NOMO-1 treated with dmso at 0.1 percent for 144 hours (cell line): ENCODE measurements at regions not wholly inside any gene's neighbourhood (a gene's known extent, or its start where the extent isn't known, plus 50 kb on each side); places are given as distances from the start of the nearest gene placed in this dataset.
"Not testable (repeated sequence)": the region's sequence is repeated elsewhere in the genome, so short reads cannot be mapped to it uniquely, and the experiment has no call there.

ENCODE experiments used
- DNase-seq: peaks from one replicate; lab custom pipeline; 2025; ENCODE audit not compliant: unreplicated experiment; lab: John Stamatoyannopoulos, UW

DNA sequence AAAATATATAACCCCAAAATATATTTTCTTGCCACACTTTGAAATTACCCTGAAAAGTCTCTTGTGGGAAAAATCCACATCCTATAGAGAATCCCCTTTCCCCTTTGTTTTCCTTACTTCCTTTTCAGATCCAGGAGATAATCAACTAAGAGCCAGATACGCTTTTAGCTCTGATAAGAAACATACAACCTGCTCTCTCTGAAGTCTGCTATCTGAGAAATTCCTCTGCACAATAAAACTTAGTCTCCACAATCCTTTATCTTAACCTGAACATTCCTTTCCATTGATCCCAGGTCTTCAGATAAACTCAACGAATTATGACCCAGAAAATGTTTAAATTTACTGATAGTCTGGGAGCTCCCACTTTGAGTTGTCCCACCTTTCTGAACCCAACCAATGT, 233.4 kb upstream of the SETMAR start:
- no peak for DNase-seq

DNA sequence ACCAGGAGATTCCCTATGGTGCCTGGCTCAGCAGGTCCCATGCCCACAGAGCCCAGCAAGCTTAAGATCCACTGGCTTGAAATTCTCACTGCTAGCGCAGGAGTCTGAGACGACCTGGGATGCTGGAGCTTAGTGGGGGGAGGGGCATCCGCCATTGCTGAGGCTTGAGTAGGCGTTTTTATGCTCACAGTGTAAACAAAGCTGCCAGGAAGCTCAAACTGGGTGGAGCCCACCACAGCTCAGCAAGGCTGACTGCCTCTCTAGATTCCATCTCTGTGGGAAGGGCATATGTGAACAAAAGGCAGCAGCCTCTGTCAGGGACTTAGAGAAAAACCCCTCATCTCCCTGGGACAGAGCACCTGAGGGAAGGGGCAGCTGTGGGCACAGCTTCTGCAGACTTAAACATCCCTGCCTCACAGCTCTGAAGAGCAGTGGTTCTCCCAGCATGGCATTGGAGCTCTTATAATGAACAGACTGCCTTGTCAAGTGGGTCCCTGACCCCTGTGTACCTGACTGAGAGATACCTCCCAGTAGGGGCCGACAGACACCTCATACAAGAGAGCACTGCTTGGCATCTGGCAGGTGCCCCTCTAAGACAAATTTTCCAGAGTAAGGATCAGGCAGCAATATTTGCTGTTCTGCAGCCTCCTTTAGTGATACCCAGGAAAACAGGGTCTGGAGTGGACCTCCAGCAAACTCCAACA, 231.5 kb upstream of the SETMAR start:
- DNase-seq, result no peak

DNA sequence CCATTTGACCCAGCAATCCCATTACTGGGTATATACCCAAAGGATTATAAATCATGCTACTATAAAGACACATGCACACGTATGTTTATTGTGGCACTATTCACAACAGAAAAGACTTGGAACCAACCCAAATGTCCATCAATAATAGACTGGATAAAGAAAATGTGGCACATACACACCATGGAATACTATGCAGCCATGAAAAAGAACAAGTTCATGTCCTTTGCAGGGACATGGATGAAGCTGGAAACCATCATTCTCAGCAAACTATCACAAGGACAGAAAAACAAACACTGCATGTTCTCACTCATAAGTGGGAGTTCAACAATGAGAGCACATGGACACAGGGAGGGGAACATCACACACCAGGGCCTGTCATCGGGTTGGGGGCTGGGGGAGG, 225.9 kb upstream of the SETMAR start:
- not testable (repeated sequence) for DNase-seq

DNA sequence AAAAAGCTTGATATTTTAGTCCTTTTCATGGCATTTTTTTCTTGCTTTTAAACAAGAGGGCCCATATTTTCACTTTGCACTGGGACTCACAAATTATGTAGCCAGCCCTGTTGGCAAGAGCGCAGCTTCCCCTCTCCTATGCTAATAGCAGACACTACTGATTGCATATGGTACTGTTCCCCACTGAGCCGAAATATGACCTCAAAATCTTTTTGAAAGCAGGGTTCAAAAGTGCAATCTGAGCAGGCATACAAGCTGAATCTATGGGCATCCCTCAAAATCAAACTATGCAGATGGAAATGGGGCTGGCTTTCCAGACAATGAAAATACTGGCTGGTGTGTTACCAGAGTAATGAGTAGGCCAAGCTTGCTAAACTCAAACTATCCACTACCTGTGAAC, 225.2 kb upstream of the SETMAR start:
- DNase-seq, result no peak

DNA sequence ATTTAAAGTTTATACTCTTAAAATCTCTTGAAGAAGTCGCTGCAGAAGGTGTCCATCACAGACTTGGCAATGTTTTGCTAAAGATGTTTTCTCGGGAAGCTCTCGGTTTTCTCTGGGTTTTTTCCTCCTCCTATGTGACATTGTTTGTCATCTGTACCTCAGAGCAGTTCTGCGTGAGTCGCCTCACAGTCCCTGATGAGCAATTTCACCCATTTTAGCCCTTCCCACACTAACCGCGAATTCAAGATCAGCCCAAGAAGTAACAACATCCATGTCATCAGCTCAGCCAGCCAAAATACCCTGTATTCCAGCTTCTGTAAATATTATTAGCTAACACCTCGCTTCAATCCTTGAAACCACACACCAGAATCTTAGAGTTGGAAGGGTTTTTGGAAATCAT, 224.3 kb upstream of the SETMAR start:
- DNase-seq, result no peak

DNA sequence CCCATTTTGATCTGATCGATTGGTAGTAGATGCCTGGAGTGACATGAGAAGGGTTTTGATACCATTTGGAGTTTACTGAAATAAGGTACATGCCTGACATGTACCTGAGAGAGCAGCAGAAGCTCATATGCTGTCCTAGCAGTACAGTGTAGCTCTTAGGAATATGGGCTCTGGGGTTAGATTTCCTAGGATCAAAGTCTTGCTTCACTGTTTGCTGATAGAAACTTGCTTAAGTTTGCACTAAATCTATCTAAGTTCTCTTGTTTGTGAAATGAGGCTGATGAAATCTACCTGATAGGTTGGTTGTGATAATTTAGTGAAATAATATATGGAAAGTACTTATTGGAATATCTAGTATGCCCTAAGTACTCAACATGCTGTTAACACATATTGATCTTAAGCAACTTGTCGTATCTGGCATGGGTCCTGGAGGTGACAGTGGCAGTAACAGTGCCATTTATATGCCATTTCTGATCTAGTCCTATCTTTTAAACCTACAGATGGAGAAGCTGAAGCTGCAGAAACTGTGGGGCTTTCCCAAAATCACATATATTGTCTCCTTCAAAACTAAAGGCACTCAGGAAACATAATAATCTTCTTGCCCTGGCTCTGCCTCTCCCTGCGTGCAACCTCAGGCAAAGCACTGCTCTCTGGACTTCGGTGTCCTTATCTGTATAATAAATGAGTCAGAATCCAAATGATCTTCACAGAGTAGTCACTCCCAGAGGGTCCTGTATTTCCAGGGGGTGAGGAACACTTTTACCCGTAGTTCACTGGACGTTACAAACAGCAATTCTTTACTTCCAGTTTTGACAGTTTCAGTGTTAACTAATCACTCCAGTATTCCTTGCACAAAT, 223.6 kb upstream of the SETMAR start:
- no peak for DNase-seq

DNA sequence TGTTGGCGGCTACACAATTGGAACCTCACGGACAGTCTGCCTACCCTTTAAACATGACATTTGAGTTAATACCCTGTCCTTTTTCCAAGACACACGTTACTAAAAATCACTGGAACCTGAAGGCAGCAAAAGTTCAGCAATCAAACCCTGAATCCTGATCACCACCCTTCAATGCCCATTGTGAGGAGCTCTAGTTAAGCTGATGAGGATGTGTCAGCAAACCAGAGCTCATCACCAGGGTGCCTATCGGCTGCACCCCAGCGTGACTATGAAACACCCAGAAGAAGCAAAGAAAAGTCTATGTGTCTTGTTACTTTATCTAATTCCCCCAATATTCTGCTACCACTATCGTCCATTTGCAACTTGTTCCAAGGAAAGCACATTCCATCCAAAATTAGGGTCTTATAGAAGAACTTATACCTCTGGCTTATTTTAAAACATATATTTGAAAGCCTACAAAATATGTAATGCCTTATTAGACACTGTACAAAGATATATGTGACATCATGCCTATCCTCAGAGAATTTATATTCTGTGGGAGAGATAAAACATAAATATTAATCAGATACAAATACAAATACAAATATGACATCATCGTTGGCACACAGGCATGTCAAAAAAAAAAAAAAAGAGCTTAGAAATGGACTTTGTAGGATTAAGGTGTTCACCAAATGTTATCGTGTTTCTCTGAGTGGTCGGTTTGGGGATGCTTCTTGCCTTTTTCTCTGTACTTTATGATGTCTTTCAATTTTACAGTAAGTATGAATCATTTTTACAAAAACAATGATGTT, 219.7 kb upstream of the SETMAR start:
- no peak for DNase-seq

DNA sequence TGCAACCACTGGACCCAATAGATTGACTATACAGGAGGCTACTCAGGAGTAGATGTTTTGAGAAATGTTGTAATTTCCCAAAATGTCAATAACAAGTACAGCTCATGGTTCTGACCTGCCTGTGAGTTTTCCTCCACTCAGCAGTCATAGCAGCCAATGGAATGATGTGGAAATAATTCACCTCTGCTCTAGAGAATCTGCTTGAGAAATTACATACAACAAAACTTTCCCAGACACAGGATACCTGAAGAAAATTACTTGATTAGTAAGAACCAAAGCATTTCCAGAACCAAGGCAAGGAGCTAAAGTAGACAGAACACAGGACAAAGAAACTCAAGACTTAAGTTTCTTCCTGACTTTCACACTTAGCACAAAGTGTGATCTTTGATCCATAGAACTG, 218.9 kb upstream of the SETMAR start:
- DNase-seq, result no peak

DNA sequence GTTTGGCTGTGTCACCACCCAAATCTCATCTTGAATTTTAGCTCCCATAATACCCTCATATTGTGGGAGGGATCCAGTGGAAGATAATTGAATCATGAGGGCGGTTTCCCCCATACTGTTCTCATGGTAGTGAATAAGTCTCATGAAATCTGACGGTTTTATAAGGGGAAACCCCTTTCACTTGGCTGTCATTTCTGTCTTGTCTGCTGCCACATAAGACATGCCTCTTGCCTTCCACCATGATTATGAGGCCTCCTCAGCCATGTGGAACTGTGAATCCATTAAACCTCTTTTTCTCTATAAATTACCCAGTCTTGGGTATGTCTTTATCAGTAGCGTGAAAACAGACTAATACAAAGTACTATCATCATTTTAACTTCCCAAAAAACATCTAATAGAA, 216.5 kb upstream of the SETMAR start:
- DNase-seq, result not testable (repeated sequence)

DNA sequence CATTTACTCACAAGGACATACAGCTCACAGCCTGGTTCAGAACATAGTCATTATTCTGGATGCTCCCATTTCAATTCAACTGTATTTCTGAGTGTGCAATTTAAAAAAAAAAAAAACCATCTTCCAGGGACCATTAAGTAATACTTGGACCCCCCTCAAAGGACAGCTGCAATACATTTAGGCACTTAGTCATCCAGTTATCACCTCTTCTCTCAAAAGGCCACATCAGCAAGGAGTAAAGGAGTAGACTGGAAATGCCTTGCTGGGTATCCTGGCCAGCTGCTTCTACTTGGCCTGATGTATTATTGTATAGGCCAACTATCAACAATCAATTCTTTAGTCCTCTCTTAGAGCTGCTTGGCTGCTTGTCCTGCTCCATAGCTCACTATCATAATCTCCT, 211.4 kb upstream of the SETMAR start:
- no peak for DNase-seq

DNA sequence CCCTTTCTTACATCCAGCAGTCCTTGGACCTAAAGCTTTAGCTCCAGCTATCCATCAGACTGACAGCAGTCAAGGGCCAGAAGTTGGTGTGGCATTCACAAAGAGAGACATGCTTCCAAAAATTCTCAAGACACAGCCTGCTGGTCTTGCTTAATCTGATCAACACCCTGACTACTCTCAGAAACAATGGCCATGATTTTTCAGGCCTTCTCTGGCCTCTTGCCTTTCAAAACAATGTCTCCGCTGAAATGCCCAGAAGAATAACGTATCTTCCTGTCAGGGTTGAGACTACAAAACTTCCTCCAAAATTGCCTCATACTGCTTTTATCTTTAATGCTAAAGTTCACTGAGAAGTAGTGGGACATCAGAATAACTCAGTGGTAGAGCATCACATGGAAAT, 205.4 kb upstream of the SETMAR start:
- no peak for DNase-seq

DNA sequence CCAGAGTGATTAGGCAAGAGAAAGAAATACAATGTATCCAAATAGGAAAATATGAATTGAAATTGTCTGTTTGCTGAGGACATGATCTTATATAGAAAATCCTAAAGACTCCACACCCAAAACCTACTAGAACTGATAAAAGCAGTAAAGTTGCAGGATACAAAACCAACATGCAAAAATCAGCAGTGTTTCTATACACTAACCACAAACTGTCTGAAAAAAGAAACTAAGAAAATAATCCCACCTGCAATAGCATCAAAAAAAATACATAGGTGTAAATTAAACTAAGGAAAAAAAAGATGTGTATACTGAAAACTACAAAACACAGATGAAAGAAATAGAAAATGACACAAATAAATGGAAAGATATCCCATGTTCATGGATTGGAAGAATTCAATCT, 203.6 kb upstream of the SETMAR start:
- DNase-seq, result no peak

DNA sequence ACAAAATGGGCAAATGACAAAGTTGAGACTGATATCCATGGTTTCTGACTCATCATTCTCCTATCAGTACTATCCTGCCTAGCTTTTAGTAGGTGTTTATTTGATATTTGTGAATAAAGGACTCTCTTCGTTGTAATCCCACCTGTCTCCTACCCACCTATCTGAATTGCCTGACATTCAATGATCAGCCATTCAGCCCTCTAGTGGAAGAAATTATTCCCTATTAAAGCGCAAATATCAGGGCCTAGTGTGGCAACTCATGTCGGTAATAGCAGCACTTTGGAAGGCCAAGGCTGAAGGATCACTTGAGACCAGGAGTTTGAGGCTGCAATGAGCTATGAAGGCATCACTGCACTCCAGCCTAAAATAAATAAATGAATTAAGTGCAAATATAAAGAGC, 195.7 kb upstream of the SETMAR start:
- DNase-seq, result no peak

DNA sequence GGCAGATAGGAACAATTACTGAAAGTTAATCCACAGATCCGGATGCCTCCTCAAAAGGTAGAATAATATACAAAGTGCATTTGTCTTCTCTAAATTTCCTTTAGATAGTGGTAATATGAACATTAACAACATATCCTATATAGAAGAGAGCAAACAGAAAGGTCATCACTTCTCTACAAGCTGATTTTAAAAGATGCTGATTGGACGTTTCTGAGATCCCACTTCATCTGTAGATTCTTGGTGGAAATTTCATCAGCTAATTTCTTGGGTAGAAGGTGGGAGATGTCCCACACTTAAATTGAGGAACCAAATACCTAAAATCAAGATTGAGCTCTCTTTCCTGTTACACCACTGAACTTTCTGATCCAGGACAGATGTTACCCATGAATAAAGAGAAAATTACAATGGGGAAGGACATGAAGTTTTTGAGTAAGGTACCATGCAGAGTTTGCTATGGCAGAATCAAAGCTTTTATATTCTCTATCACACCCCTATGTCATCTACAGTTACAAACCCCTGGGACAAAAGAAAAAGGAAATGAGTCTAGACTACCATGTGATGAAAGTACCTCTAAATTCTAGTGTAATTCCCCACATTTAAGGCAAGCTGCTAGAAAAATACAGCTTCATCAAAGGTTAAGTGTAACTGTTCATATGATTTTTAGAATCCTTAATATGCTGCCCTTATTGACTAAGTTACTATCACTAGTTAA, 189.2 kb upstream of the SETMAR start:
- DNase-seq, result no peak

DNA sequence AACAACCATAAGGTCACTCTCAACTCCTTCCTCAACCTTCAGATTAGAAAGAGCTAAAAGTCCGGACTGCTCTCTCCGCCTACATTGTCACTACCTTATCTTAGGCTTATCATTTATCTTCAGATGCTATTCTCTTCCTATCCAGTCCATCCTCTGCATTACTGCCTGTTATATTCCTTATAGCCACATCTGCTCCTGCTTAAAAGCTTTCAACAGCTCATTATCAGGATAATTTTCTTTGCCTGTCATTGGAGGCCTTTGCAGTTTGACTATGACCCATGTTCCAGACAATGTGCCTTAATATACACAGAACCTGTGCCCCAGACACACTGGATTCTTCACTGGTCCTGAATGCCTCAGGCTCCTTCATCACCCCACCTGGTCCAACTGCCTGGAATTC, 184.1 kb upstream of the SETMAR start:
- DNase-seq, result no peak

DNA sequence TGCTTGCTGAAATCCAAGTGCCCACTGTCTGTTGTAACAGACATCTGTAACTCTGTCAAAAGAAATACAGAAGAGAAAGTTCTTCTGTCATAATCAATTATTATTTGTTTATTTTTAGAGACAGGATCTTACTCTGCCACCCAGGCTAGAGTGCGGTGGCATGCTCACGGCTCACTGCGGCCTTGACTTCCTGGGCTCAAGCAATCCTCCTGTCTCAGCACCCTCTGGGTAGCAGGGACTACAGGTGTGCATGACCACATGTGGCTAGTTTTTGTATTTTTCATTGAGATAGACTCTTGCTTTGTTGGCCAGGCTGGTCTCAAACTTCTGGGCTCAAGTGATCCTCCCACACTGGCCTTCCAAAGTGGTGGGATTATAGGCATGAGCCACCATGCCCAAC, 177.6 kb upstream of the SETMAR start:
- DNase-seq, result no peak

DNA sequence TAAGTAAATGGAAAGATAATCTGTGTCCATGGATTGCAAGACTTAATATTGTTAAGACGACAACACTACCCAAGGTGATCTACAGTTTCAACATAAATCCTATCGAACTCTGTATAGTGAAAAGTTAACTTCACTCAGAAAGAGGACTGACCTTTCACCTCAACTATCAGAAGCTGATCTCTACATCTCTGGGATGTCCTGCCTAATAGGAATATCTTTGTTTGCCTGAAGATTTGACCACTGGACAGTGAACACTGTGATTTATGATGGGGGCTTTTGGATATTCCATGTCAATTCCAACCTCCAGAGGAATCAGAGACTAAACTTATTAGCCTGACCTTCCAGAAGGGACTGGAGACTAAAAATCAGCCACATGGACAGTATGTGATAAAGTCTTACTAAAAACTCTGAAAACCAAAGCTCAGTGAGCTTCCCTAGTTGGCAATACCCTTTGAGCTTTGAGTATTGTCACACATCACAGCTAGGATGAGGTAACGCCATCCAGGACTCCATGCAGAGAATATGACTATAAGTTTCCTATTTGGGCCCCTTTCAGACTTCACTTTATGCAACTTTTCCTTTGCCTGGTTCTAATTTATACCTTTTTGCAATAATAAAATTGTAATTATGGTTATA, 164.9 kb upstream of the SETMAR start:
- no peak for DNase-seq

DNA sequence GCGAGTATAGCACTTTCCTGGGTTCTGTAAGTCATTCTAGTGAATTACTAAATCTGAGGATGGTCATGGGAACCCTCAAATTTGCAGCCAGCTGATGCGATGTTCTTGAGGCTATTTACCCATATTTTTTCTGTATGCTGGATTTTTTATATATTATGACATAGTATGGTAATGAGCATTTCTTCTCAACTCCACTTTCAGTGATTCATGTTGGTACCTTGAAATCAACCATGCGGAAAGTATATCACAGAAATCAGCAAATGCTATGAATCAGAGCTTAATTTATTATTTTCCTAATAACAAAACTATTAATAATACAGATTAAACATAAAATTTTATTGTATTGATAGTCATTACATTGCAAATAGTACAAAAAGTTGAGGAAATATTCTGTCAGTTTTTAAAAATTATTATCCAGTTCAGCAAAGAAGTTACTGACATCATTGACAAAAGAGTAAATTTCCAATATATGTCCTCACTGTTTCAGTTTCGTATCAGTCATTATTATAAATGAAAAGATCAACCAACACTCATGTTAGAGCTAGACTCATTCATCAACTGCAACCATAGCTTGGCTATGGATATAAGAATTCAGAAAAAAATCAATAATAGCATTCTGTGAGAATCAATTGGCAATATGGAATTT, 164.3 kb upstream of the SETMAR start:
- DNase-seq, result no peak

DNA sequence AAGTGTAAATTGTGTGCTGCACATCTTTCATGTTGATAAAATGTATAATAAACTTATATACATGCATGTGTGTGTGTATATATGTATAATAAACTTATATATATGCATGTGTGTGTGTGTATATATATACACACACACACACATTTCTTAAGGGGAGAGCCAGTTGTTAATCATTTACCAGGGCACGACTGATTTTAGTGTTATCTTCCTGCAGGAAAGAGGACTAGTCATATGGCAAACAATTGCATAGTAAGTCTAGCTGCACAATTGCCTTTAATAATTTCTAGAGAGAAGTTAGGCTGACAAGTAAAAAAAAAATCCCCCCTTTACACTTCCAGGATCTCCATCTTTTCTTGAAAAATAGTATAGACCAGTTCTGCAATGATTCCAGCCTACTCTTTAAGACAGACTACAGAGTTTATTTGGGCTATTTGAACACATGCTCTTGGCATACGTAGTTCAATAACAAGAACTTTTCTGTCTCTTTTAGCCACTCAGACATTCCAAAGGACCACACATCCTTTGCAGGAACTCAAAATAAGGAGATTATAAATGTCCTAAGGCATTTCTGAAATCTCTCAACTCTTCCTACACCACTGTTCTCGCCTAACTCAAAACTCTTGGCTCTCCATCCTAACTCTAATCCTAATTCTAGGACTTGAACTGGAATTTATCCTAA, 163.6 kb upstream of the SETMAR start:
- DNase-seq, result no peak

DNA sequence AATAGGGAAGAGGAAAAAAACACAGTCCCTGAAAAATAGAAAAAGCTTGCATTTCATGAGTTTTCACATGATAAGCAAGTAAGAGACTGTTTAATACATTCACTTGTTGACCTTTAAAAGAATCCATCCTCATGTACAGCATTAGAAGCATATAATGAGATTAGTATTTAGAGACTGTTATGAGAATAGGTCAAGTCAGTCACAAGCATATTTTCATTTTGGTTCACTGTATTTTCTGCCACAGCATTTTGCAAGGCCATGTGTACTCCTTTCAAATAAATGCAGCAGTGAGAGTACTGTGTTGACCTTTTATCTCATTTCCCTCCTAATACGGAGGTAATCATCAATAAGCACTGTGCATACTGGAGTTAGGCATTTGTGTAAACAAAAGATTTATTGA, 162.2 kb upstream of the SETMAR start:
- DNase-seq, result no peak
